ENCODE measurements at regions not wholly inside any gene's neighbourhood (a gene's known extent, or its start where the extent isn't known, plus 50 kb on each side); places are given as distances from the start of the nearest gene placed in this dataset.

DNA sequence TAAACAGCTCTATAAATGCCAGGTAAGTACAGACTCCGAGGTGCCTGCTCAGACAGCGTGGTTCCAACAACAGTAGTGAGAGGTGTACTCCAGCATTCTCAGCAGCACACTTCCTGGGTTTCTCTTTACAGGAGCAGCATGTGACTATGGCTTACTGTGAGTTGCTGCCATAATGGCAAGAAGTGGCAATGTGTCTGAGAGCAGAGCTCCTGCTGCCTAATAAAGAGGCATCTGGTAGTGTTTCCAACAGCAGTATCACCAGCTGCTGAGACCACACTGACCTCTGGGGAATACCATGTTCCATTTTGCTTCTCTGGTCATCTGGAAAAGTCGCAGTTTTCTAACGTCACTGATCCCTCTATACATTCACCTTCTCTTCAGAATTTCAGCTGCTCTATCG lies 398.2 kb downstream of the SLCO4C1 start:
- Mint-ChIP-seq H3K27ac (ENCODE audit: unreplicated experiment) (no peak overlapping the region), H3K4me3 (ENCODE audit: unreplicated experiment) (no peak overlapping the region), H3K4me1 (ENCODE audit: unreplicated experiment) (no peaks in the 10 kb centered on the region), H3K27me3 (ENCODE audit: unreplicated experiment) (no peaks in the 10 kb centered on the region), H3K9me3 (ENCODE audit: unreplicated experiment) (no peaks in the 10 kb centered on the region), H3K36me3 (ENCODE audit: unreplicated experiment) (no peaks in the 10 kb centered on the region)
- TF ChIP-seq, protein P1, sequence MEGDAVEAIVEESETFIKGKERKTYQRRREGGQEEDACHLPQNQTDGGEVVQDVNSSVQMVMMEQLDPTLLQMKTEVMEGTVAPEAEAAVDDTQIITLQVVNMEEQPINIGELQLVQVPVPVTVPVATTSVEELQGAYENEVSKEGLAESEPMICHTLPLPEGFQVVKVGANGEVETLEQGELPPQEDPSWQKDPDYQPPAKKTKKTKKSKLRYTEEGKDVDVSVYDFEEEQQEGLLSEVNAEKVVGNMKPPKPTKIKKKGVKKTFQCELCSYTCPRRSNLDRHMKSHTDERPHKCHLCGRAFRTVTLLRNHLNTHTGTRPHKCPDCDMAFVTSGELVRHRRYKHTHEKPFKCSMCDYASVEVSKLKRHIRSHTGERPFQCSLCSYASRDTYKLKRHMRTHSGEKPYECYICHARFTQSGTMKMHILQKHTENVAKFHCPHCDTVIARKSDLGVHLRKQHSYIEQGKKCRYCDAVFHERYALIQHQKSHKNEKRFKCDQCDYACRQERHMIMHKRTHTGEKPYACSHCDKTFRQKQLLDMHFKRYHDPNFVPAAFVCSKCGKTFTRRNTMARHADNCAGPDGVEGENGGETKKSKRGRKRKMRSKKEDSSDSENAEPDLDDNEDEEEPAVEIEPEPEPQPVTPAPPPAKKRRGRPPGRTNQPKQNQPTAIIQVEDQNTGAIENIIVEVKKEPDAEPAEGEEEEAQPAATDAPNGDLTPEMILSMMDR (IDR thresholded peaks at IDR 0.05), result no peak
- no peak for DNase-seq (ENCODE audit: extremely low spot score, unreplicated experiment)

DNA sequence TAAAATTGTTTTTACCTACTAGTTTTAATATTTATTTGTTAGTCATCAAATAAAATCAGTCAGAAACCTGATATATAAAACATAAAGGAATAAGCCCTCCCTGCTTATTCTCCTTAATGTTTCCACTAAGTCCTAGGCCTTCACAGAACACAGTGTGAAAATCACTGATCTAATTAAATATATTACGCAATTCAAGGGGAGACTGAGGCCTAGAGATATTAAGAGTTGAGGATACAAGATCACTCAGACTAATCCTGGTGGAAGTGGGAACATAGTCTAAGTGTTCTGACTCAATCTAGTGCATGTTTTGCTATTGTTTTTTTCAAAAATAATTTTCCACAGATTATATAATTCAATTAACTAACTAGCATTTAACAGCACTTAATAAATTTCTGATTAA lies 401.1 kb downstream of the SLCO4C1 start:
- no peak overlapping the region for H3K4me3 Mint-ChIP-seq (ENCODE audit: unreplicated experiment)
- H3K27ac Mint-ChIP-seq (ENCODE audit: unreplicated experiment), result no peak overlapping the region
- no peaks in the 10 kb centered on the region for H3K9me3 Mint-ChIP-seq (ENCODE audit: unreplicated experiment)

DNA sequence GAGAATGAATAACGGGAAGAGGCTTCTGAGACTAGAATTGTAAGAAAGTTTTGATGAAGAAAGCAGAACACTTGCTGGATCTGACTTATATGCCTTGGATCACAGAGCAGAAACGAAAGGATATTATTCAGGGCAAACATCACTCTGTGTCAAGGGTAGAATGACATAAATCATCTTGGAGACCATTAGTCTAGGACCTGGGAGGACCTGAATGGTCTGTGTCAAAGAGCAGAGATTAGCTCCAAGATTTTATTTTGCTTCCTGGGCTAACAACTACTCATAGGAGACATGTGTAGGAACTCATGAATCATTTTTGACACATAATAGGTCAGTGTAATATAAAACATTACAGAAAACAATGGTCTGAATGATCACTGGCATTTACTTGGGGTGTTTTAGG lies 417.9 kb downstream of the SLCO4C1 start:
- DNase-seq (ENCODE audit: extremely low spot score, unreplicated experiment), result no peak
- no peak overlapping the region for H3K27ac Mint-ChIP-seq (ENCODE audit: unreplicated experiment)
- no peaks in the 10 kb centered on the region for H3K27me3 Mint-ChIP-seq (ENCODE audit: unreplicated experiment)
- H3K4me3 Mint-ChIP-seq (ENCODE audit: unreplicated experiment), result no peak overlapping the region
- H3K9me3 Mint-ChIP-seq (ENCODE audit: unreplicated experiment), result no peaks in the 10 kb centered on the region
- H3K36me3 Mint-ChIP-seq (ENCODE audit: unreplicated experiment), result no peaks in the 10 kb centered on the region
- no peaks in the 10 kb centered on the region for H3K4me1 Mint-ChIP-seq (ENCODE audit: unreplicated experiment)
- TF ChIP-seq, protein P1 (IDR thresholded peaks at IDR 0.05), result no peak

More for the DNA sequence above, 401.1 kb downstream of the SLCO4C1 start:
- Mint-ChIP-seq H3K4me1 (ENCODE audit: unreplicated experiment) (no peaks in the 10 kb centered on the region), H3K36me3 (ENCODE audit: unreplicated experiment) (no peaks in the 10 kb centered on the region), H3K27me3 (ENCODE audit: unreplicated experiment) (no peaks in the 10 kb centered on the region)
- TF ChIP-seq, protein P1 (IDR thresholded peaks at IDR 0.05), result no peak
- DNase-seq (ENCODE audit: extremely low spot score, unreplicated experiment), result no peak

DNA sequence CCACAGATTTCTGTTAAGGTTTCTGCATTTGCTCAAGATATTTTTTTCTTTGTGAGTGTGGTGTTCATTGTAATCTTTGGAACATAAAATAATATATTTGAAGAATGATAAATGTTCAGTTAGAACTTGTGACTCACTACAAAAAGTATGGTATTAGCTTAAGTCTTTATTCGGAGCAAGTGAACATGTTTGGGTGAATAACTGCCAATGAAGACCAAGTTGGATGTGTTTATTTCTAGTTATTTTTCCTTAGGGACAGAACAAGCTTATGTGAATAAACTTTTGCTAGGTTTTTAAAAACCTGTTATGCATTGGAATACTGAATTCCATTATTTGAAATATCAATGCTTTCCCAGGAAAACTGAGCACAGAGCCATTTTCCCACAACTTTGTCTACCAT lies 418.6 kb downstream of the SLCO4C1 start:
- Mint-ChIP-seq H3K4me3 (ENCODE audit: unreplicated experiment) (no peak overlapping the region), H3K4me1 (ENCODE audit: unreplicated experiment) (no peaks in the 10 kb centered on the region), H3K9me3 (ENCODE audit: unreplicated experiment) (no peaks in the 10 kb centered on the region), H3K36me3 (ENCODE audit: unreplicated experiment) (no peaks in the 10 kb centered on the region), H3K27me3 (ENCODE audit: unreplicated experiment) (no peaks in the 10 kb centered on the region), H3K27ac (ENCODE audit: unreplicated experiment) (no peak overlapping the region)
- TF ChIP-seq, protein P1 (IDR thresholded peaks at IDR 0.05), result no peak
- no peak for DNase-seq (ENCODE audit: extremely low spot score, unreplicated experiment)

DNA sequence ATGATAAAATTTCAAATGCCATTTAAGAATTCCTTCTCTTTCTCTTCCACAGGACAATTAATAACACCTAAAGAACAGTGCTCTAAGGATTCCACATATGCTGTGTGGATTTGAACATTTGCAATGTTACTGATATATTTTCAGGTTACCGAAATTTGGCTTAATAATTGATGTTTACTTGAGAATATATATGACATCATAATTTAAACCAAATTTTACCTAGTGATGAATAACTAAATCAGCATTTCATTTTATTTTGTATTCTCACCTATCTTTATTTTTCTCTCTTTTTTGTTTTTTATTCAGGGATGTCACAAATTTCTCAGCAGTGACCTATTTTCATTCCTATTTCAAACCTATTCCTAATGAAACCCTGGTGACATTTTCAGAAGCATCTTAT lies 429.6 kb downstream of the SLCO4C1 start:
- Mint-ChIP-seq H3K4me1 (ENCODE audit: unreplicated experiment) (no peaks in the 10 kb centered on the region), H3K9me3 (ENCODE audit: unreplicated experiment) (peaks cover 11% of the 10 kb centered on the region), H3K27me3 (ENCODE audit: unreplicated experiment) (no peaks in the 10 kb centered on the region), H3K27ac (ENCODE audit: unreplicated experiment) (no peak overlapping the region), H3K4me3 (ENCODE audit: unreplicated experiment) (no peak overlapping the region), H3K36me3 (ENCODE audit: unreplicated experiment) (no peaks in the 10 kb centered on the region)
- TF ChIP-seq, protein P1 (IDR thresholded peaks at IDR 0.05), result no peak
- DNase-seq (ENCODE audit: extremely low spot score, unreplicated experiment), result no peak

Data from osteocyte (in vitro differentiated cells).